GM12891 (cell line): ENCODE measurements at regions not wholly inside any gene's neighbourhood (a gene's known extent, or its start where the extent isn't known, plus 50 kb on each side); places are given as distances from the start of the nearest gene placed in this dataset.

Source experiments
- POLR2A ChIP-seq: IDR thresholded peaks from 2 replicates; pipeline ENCODE4 v1.6.1; 2011; ENCODE audit warnings: low read depth, low read length, control low read depth
- POLR2AphosphoS5 ChIP-seq: IDR thresholded peaks from 2 replicates; pipeline ENCODE4 v1.6.1; 2011; ENCODE audit warnings: low read depth, low read length, control low read depth
- SPI1 ChIP-seq: IDR thresholded peaks from 2 replicates; pipeline ENCODE4 v1.6.1; 2011; ENCODE audit warnings: low read depth, low read length, control low read depth
- TAF1 ChIP-seq: IDR thresholded peaks from 2 replicates; pipeline ENCODE4 v1.6.1; 2011; ENCODE audit warnings: low read depth, low read length, control low read depth

GRCh38 chr2:239767021-239767905 is 257.9 kb downstream of the NDUFA10 start:
- no peak for TF ChIP-seq SPI1
- TF ChIP-seq POLR2AphosphoS5 = no peak
- no peak for TF ChIP-seq POLR2A
- no peak for TF ChIP-seq TAF1
